Naive B cell (primary cell): ENCODE measurements at regions not wholly inside any gene's neighbourhood (a gene's known extent, or its start where the extent isn't known, plus 50 kb on each side); places are given as distances from the start of the nearest gene placed in this dataset.

Source experiments
- ATAC-seq, 2 donors: fragments of 150-1000 bp; cut with Tn5 transposase; 2 replicates each; pipeline ENCODE4 v1.10.0; 2021; ENCODE audit warnings: low read depth in 2 of 2, mild to moderate bottlenecking in 2 of 2, moderate library complexity in 2 of 2
- DNase-seq: peaks from one replicate; pipeline ENCODE4 v3.0.0; 2022
- H3K27ac Mint-ChIP-seq, 6 donors: one replicate each; pipeline ENCODE4 v1.8.0; 2020 to 2022; ENCODE audit warnings: mild to moderate bottlenecking in 6 of 6, mixed read lengths in 6 of 6, moderate library complexity in 5 of 6, inconsistent platforms in 2 of 6
- H3K27me3 Mint-ChIP-seq, 3 donors: one replicate each; pipeline ENCODE4 v1.8.0; 2021 to 2022; ENCODE audit warnings: mixed read lengths in 3 of 3, mild to moderate bottlenecking in 1 of 3
- H3K36me3 Mint-ChIP-seq, 2 donors: one replicate each; pipeline ENCODE4 v1.8.0; 2020 to 2022; ENCODE audit warnings: mixed read lengths in 2 of 2, inconsistent platforms in 1 of 2, mild to moderate bottlenecking in 1 of 2
- H3K4me1 Mint-ChIP-seq, 3 donors: one replicate each; pipeline ENCODE4 v1.8.0; 2020 to 2022; ENCODE audit warnings: mixed read lengths in 3 of 3, inconsistent platforms in 1 of 3, mild to moderate bottlenecking in 1 of 3, moderate library complexity in 1 of 3
- H3K4me3 Mint-ChIP-seq, 8 donors: one replicate each; pipeline ENCODE4 v1.8.0; 2020 to 2022; ENCODE audit warnings: mild to moderate bottlenecking in 8 of 8, mixed read lengths in 8 of 8, moderate library complexity in 8 of 8, inconsistent platforms in 2 of 8
- H3K9me3 Mint-ChIP-seq, 7 donors: one replicate each; pipeline ENCODE4 v1.8.0; 2020 to 2022; ENCODE audit warnings: mixed read lengths in 7 of 7, mild to moderate bottlenecking in 5 of 7, inconsistent platforms in 2 of 7, moderate library complexity in 1 of 7

DNA sequence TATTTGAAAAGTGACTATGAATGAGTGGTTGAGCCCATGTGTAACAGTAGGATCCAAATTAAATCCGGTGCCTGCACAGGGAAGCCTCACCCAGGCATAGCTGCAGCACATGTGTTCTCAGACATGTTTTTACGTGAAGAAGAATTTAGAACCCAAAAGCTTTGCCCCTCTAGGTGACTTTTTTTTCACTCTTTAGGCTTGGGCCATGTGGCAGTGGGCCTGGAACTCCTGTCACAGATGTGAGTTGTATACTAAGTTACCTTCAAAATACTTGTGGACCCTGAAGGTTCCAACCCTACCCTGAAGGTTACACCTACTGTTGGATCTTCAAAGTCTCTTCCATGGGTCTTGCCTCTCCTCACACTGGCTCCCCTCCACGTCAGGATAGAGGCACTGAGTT is 146.6 kb downstream of the GAS1 start:
- H3K4me1 Mint-ChIP-seq, result no peaks in the 10 kb centered on the region
- H3K27ac Mint-ChIP-seq, result no peak overlapping the region
- no peaks in the 10 kb centered on the region for H3K36me3 Mint-ChIP-seq
- peaks cover 0 to 11% (median 2%) of the 10 kb centered on the region in 7 donors for H3K9me3 Mint-ChIP-seq
- H3K4me3 Mint-ChIP-seq, result no peak overlapping the region
- no peak for DNase-seq
- ATAC-seq, result no peak
- peaks cover 0 to 20% (median 3%) of the 10 kb centered on the region in 3 donors for H3K27me3 Mint-ChIP-seq

DNA sequence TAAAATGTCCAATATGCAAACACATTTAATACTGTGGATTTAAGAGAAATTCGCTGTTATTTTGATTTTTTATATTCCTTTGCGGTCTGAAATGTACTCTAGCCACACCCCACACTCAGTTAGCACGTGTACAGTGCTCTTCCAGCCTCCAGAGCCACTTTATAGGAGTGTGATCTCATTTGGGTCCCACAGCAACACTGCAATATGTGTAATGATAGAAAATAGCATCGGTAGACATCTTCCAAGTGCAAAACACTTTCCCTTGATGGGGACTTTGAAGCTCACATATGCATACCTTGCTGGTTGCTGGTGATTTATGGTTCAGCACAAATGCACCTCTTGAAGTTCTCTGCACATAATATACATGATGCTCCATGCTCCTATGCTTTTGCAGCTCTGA is 148.3 kb downstream of the GAS1 start:
- no peaks in the 10 kb centered on the region for H3K4me1 Mint-ChIP-seq
- H3K27me3 Mint-ChIP-seq, result peaks cover 0 to 20% (median 3%) of the 10 kb centered on the region in 3 donors
- ATAC-seq, result no peak
- no peak overlapping the region for H3K27ac Mint-ChIP-seq
- no peak for DNase-seq
- peaks cover 0 to 10% (median 0%) of the 10 kb centered on the region in 7 donors for H3K9me3 Mint-ChIP-seq
- H3K4me3 Mint-ChIP-seq, result no peak overlapping the region
- no peaks in the 10 kb centered on the region for H3K36me3 Mint-ChIP-seq

DNA sequence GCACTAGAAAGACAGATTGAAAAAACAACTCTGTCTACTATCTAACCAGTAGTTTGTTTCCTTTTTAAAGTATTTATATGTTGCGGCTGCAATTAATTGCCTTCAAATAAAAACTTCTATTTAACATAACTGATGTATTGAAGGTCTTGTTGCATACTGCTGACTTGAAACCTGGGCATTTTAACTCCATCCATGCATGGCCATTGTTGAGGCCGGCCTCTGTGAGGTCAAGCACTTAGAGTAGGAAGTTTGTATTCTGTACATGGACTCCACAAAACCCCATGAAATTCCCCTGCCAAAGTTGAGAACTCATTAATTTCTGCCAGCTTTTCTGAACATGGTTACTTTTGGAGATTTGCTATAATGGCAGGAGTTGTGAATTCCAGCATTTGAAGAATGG is 150.6 kb downstream of the GAS1 start:
- no peaks in the 10 kb centered on the region for H3K4me1 Mint-ChIP-seq
- no peaks in the 10 kb centered on the region for H3K9me3 Mint-ChIP-seq
- peaks cover 3 to 20% (median 8%) of the 10 kb centered on the region in 3 donors for H3K27me3 Mint-ChIP-seq
- H3K4me3 Mint-ChIP-seq, result no peak overlapping the region
- ATAC-seq, result no peak
- H3K36me3 Mint-ChIP-seq, result no peaks in the 10 kb centered on the region
- H3K27ac Mint-ChIP-seq, result no peak overlapping the region
- no peak for DNase-seq

DNA sequence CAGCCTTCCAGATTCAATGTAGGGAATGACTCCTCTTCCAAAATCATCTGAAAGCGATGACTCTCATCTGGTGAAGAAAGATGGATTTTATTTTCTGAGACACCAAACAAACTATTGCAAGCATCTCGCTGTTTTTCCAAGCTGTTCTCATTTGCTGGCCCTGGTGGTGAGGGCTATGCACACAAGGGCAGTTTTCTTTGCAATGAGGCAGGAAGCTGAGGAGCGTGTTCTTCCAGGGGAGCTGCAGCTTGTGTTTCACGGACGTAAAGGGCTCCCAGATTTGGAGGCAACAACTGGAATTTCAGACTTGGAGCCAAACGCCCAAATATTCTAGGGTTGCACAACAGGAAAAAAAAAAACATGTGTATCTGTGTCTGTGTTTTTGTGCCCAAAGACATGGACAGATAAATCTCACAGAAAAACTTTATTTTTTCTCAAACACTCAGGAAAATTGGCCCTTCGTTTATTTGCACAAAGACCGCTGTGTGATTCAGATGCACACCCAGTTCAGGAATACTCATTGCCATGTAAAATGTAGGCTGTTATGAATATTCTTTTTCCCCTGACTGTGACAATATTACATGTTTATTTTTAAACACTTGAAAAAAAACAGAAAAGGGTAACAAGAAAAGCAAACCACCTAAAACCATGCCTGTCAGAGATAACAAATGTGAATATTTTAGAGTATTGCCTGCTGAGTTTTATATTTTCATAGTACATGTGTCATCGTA is 151.3 kb downstream of the GAS1 start:
- Mint-ChIP-seq H3K27ac (no peak overlapping the region), H3K4me1 (no peaks in the 10 kb centered on the region)
- no peak for DNase-seq

DNA sequence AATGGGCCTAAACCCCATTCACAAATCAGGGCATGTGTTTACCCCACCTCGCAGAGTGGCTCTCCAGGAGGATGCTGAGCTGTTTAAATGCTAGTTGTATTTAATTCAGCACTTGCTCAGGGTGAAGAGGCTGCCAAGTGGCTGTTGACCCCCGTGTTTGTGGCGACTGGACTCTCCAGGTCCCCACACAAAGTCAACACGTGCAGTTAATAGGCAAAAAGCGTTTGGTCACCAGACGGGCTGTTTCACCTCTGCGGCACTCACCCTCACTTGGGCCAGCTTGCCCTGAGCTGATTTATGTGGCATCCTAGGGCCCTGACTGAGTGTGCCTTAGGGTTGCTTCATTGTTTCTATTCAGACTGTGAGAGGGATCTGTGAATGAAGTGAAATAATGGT is 152.3 kb downstream of the GAS1 start:
- DNase-seq (no peak), ATAC-seq (no peak)
- Mint-ChIP-seq H3K4me3 (no peak overlapping the region), H3K27ac (no peak overlapping the region), H3K36me3 (no peaks in the 10 kb centered on the region), H3K9me3 (peaks cover 0 to 4% (median 0%) of the 10 kb centered on the region in 7 donors), H3K4me1 (no peaks in the 10 kb centered on the region), H3K27me3 (peaks cover 3 to 15% (median 8%) of the 10 kb centered on the region in 3 donors)

More for the DNA sequence above, 151.3 kb downstream of the GAS1 start:
- Mint-ChIP-seq H3K9me3 (no peaks in the 10 kb centered on the region), H3K36me3 (no peaks in the 10 kb centered on the region), H3K4me3 (no peak overlapping the region), H3K27me3 (peaks cover 3 to 19% (median 8%) of the 10 kb centered on the region in 3 donors)
- ATAC-seq, result no peak

DNA sequence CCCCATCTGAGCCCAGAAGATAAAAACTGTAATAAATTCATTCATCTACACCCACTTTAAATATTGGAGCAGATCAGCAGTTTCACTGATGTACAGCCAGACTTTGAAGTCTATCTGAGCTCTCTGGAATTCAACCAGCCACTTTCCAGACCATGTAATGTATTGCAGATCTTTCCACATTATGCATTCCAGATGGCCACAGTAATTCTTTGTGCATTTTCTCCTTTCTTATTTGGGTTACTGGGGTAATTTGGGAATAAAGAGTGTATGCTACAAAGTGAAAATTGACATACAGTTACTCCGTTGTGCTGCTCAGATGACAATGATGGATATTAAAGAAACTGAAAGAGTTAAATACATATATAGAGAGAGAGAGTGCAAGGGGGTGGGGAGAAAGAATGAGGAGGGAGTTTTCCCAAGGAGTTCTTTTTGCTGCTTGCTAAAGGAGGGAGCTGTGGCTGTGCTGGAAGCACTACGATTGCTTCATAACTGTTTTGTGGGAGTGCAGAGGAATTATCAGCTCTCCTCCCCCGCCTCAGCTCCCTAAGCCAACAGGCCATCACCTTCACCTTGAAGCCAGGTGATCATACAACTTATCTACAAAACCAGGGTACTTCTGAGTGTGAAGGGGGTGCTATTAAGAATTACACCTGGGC is 152.8 kb downstream of the GAS1 start:
- no peaks in the 10 kb centered on the region for H3K36me3 Mint-ChIP-seq
- no peak overlapping the region for H3K4me3 Mint-ChIP-seq
- H3K4me1 Mint-ChIP-seq, result no peaks in the 10 kb centered on the region
- no peak for ATAC-seq
- no peak overlapping the region for H3K27ac Mint-ChIP-seq
- H3K9me3 Mint-ChIP-seq, result peaks cover 0 to 4% (median 0%) of the 10 kb centered on the region in 7 donors
- DNase-seq, result no peak
- peaks cover 3 to 12% (median 8%) of the 10 kb centered on the region in 3 donors for H3K27me3 Mint-ChIP-seq

DNA sequence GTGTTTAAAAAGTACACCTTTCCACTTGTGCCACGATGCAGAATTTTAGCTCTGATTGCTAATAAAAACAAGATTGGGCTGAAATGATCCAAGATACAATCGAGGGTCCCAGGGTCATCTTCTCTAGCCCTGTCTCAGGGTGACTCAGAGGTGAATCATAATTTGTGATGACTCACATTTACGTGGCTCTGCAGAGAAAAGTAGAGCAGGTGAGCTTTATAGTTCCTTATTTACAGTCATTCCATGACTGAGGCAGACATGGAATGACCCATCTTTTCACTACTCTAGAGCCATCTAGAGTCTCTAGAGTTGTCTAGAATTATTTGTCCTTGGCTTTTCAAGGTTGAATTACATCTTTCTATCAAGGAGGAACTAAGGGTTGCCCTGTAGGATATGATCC is 155.2 kb downstream of the GAS1 start:
- Mint-ChIP-seq H3K4me1 (no peaks in the 10 kb centered on the region), H3K4me3 (no peak overlapping the region), H3K27ac (no peak overlapping the region), H3K27me3 (peaks cover 0 to 8% (median 3%) of the 10 kb centered on the region in 3 donors), H3K9me3 (peaks cover 0 to 4% (median 0%) of the 10 kb centered on the region in 7 donors), H3K36me3 (no peaks in the 10 kb centered on the region)
- DNase-seq (no peak), ATAC-seq (no peak)

DNA sequence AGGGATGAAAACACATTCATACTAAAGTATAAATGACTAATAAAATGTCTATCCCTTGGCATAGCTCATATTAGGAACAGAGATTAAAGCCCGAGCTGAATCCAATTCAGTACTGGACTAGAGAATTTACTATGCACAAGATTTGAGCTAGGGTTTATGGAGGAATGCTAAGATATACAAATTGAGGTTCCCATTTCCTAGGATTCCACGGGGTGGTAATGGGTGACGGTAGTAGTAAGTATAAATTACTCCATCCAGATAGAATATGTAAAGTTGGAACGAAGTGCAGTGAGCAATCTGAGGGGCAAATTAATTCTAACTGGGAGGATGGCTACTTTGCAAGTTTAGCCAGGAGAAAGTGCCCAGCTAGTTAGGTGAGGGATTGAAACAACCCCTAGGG is 156.5 kb downstream of the GAS1 start:
- no peaks in the 10 kb centered on the region for H3K36me3 Mint-ChIP-seq
- no peaks in the 10 kb centered on the region for H3K4me1 Mint-ChIP-seq

DNA sequence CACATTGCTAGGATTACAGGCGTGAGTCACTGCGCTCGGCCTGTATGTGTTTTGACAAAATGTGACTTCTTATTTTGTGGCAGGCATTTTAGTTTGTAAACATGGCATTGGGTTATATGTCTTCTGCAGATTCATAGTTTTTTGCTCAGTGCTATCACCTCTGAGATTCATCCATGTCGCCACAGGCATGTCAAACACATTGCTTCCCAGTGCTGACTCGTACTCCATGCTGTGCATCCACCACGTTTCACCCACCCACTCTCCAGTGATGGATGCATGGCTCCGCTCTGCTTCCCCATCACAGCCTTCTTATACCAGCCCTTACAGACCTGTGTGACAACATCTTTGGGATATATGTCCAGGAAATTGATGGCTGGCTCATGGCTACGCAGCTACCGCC is 158.8 kb downstream of the GAS1 start:
- H3K36me3 Mint-ChIP-seq, result no peaks in the 10 kb centered on the region
- peaks cover 0 to 4% (median 0%) of the 10 kb centered on the region in 7 donors for H3K9me3 Mint-ChIP-seq
- peaks cover 0 to 11% (median 8%) of the 10 kb centered on the region in 3 donors for H3K27me3 Mint-ChIP-seq
- ATAC-seq (no peak), DNase-seq (no peak)
- H3K27ac Mint-ChIP-seq, result no peak overlapping the region
- no peaks in the 10 kb centered on the region for H3K4me1 Mint-ChIP-seq
- no peak overlapping the region for H3K4me3 Mint-ChIP-seq

More for the DNA sequence above, 156.5 kb downstream of the GAS1 start:
- Mint-ChIP-seq H3K27me3 (peaks cover 0 to 8% (median 0%) of the 10 kb centered on the region in 3 donors), H3K4me3 (no peak overlapping the region), H3K9me3 (peaks cover 0 to 4% (median 0%) of the 10 kb centered on the region in 7 donors), H3K27ac (no peak overlapping the region)
- ATAC-seq (no peak), DNase-seq (no peak)

DNA sequence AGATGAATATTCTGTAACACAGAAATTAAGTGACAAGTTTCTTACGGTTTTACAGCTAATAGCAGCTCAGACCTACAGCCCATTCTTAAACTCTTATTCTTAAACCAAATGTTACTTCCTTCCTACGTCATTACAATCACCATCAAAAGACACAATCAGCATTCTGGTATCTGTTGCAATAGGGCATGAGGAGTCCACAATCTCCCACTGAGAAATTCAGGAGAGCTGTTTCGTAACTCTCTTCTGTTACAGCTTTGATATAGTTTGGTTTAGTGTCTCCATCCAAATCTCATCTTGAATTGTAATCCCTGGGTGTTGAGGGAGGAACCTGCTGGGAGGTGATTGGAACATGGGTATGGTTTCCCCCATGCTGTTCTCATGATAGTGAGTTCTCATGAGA is 163.4 kb downstream of the GAS1 start:
- ATAC-seq, result no peak
- Mint-ChIP-seq H3K4me1 (no peaks in the 10 kb centered on the region), H3K36me3 (no peaks in the 10 kb centered on the region), H3K4me3 (no peak overlapping the region), H3K27me3 (peaks cover 0 to 16% (median 8%) of the 10 kb centered on the region in 3 donors), H3K27ac (no peak overlapping the region), H3K9me3 (peaks cover 0 to 8% (median 2%) of the 10 kb centered on the region in 7 donors)
- DNase-seq, result no peak

DNA sequence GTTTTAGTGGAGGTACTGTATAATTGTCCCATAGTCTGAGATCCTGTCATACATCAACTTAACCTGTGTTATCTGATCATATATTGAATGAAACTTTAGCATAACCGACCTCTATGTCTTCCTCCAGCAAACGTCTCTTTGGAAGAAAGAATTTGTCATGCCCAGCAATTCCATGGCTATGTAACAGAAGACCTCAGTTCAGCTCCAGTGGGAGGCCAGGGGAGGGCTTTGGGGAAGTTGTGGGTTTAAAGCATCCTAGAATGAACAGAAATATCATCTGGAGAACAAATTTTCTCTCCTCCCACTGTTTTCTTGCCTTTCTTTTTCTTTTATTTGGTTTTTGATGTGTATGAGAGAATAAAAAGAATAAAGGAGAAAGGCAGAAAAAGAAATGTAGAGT is 164.5 kb downstream of the GAS1 start:
- no peak for DNase-seq
- peaks cover 0 to 8% (median 3%) of the 10 kb centered on the region in 7 donors for H3K9me3 Mint-ChIP-seq
- no peak overlapping the region for H3K4me3 Mint-ChIP-seq
- no peak overlapping the region for H3K27ac Mint-ChIP-seq
- ATAC-seq, result no peak
- H3K4me1 Mint-ChIP-seq, result no peaks in the 10 kb centered on the region
- no peaks in the 10 kb centered on the region for H3K36me3 Mint-ChIP-seq
- H3K27me3 Mint-ChIP-seq, result peaks cover 0 to 16% (median 8%) of the 10 kb centered on the region in 3 donors

DNA sequence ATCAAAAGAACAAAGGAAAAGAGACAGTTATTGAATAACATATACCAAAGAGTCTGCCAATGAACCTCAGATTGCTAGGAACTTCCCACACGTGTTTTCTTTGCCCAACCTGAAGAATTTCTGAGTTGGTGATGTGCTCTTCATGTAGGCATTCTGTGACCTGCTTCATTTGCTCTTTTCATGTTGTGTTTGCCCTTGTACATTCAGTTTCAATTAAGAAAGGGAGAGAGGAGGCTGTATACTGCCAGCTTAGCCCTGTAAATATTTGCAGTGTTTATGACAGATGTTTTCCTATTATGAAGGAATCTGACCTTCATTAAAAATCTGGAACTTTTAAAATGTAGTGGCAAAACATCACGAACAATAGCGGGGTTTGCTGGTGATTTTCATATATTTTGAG is 168.5 kb downstream of the GAS1 start:
- no peak overlapping the region for H3K4me3 Mint-ChIP-seq
- H3K9me3 Mint-ChIP-seq, result peaks cover 0 to 8% (median 3%) of the 10 kb centered on the region in 7 donors
- H3K27me3 Mint-ChIP-seq, result peaks cover 0 to 8% (median 5%) of the 10 kb centered on the region in 3 donors
- DNase-seq (no peak), ATAC-seq (no peak)
- H3K4me1 Mint-ChIP-seq, result no peaks in the 10 kb centered on the region
- no peaks in the 10 kb centered on the region for H3K36me3 Mint-ChIP-seq
- H3K27ac Mint-ChIP-seq, result no peak overlapping the region

DNA sequence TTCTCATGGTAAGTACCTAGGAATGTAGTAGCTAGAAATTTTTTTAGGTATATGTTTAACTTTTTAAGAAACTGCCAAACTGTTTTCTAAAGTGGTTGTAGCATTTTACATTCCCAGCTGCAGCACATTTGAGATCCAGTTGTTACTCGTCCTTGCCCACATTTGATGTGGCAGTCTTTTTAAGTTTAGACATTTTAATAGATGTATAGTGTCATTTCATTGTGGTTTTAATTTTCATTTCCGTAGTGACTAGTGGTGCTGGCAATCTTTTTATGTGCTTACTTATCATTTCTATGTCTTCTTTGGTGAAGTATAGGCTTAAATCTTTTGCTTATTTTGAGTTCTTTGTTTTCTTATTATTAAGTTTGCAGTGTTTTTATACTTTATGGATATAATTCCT is 171.6 kb downstream of the GAS1 start:
- Mint-ChIP-seq H3K36me3 (no peaks in the 10 kb centered on the region), H3K4me1 (no peaks in the 10 kb centered on the region), H3K4me3 (no peak overlapping the region), H3K9me3 (peaks cover 0 to 5% (median 2%) of the 10 kb centered on the region in 7 donors), H3K27me3 (no peaks in the 10 kb centered on the region), H3K27ac (no peak overlapping the region)
- no peak for DNase-seq
- no peak for ATAC-seq

DNA sequence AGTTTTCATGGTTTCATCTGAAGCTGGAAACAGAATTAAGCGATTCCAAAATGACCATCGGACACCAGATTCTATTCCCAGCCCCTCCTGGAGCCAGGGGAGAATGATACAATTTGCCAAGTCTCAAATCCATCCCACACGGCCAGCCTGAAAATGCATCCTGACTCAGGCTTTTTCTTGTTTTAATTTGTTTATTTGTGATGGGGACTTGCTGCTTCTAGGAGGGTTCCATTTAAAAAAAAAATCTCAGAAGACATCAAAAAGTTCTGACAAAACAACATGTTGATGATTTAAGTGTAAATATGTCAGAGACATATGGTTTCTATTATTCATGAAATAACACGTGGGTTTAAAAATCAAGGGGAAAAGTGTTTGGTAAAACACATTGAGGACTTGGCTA is 173.2 kb downstream of the GAS1 start:
- H3K4me1 Mint-ChIP-seq, result no peaks in the 10 kb centered on the region
- DNase-seq, result no peak

More for the DNA sequence above, 173.2 kb downstream of the GAS1 start:
- Mint-ChIP-seq H3K36me3 (no peaks in the 10 kb centered on the region), H3K27me3 (no peaks in the 10 kb centered on the region), H3K4me3 (no peak overlapping the region), H3K9me3 (peaks cover 0 to 6% (median 2%) of the 10 kb centered on the region in 7 donors), H3K27ac (no peak overlapping the region)
- no peak for ATAC-seq
